Cardiac fibroblast (primary cell): ENCODE measurements at regions not wholly inside any gene's neighbourhood (a gene's known extent, or its start where the extent isn't known, plus 50 kb on each side); places are given as distances from the start of the nearest gene placed in this dataset.
"Not testable (repeated sequence)": the region's sequence is repeated elsewhere in the genome, so short reads cannot be mapped to it uniquely, and the experiment has no call there.

Source experiments
- DNase-seq, 2 donors: peaks; one replicate each; pipeline versions ENCODE4 v3.0.0 to v3.0.0-alpha.2; 2010; ENCODE audit warnings: low read depth in 2 of 2
- H3K4me3 ChIP-seq, 2 donors: replicated peaks in 1 of 2; 1 replicate in 1 of 2; 2 replicates in 1 of 2; pipeline ENCODE4 v1.5.1; 2011; ENCODE audit warnings: low read depth in 2 of 2, low read length in 2 of 2, mild to moderate bottlenecking in 2 of 2, moderate library complexity in 1 of 2
- CTCF ChIP-seq: IDR thresholded peaks from one replicate; pipeline ENCODE4 v1.5.1; 2011; ENCODE audit warnings: low read depth, mild to moderate bottlenecking, low read length, inconsistent platforms

GRCh38 chrX:129092242-129092641 is 431.0 kb downstream of the SMARCA1 start:
- no peak for DNase-seq
- no peak for TF ChIP-seq CTCF
- no peak overlapping the region for H3K4me3 ChIP-seq

DNA sequence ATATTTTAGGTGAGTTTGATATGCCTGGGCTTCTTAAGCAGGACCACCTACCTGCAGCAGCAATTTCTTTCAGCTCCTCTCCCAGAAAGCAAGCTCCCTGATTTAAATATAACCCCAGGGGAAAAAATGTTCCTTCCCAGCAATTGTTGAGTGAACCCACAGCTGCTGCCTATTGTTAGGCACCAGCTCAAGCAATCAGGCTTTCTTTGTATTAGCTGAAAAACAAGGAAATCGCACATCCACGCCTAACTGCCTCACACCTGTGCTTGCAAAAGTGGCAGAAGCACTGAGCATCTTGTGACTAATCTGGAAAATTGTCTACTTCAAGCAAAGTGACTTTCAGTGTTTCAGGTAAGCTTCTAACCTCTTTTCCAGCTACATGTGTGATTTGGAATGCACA is 432.2 kb downstream of the SMARCA1 start:
- H3K4me3 ChIP-seq, result no peak overlapping the region
- no peak for DNase-seq
- TF ChIP-seq CTCF, result no peak

GRCh38 chrX:129086802-129087201 is 436.5 kb downstream of the SMARCA1 start:
- no peak for TF ChIP-seq CTCF
- DNase-seq, result no peak
- H3K4me3 ChIP-seq, result no peak overlapping the region

DNA sequence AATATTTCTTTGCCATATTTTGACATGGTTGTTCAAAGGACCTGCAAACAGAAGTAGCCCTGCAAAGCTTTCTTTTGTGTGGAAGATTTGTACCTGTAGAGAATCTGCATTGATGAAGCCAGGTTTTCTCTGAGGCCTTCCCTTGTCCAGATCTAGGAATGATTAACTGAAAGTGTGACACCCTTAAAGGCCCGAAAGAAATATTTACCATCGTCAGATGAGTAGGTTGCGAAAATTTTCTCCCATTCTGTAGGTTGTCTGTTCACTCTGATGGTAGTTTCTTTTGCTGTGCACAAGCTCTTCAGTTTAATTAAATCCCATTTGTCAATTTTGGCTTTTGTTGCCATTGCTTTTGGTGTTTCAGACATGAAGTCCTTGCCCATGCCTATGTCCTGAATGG is 439.0 kb downstream of the SMARCA1 start:
- DNase-seq, H3K4me3 ChIP-seq: not testable (repeated sequence)

GRCh38 chrX:129077424-129078170 is 445.7 kb downstream of the SMARCA1 start:
- no peak overlapping the region for H3K4me3 ChIP-seq
- no peak for DNase-seq
- no peak for TF ChIP-seq CTCF

GRCh38 chrX:129071390-129071789 is 451.9 kb downstream of the SMARCA1 start:
- no peak for DNase-seq

DNA sequence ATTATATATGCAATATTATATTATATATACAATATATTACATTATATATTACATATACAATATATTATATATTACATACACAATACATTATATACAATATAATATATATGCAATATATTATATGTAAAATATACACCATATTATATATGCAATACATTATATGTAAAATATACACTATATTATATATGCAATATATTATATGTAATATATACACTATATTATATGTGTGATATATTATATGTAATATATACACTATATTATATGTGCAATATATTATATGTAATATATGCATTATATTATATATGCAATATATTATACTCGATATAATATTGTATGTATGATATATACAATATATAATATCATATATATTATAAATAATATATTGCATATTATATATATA is 457.4 kb downstream of the SMARCA1 start:
- TF ChIP-seq CTCF, result no peak
- H3K4me3 ChIP-seq, result no peak overlapping the region

More at GRCh38 chrX:129071390-129071789, 451.9 kb downstream of the SMARCA1 start:
- H3K4me3 ChIP-seq, result no peak overlapping the region
- TF ChIP-seq CTCF, result no peak

More for the DNA sequence above, 457.4 kb downstream of the SMARCA1 start:
- DNase-seq, result no peak
